ENCODE measurements at regions not wholly inside any gene's neighbourhood (a gene's known extent, or its start where the extent isn't known, plus 50 kb on each side); places are given as distances from the start of the nearest gene placed in this dataset.

DNA sequence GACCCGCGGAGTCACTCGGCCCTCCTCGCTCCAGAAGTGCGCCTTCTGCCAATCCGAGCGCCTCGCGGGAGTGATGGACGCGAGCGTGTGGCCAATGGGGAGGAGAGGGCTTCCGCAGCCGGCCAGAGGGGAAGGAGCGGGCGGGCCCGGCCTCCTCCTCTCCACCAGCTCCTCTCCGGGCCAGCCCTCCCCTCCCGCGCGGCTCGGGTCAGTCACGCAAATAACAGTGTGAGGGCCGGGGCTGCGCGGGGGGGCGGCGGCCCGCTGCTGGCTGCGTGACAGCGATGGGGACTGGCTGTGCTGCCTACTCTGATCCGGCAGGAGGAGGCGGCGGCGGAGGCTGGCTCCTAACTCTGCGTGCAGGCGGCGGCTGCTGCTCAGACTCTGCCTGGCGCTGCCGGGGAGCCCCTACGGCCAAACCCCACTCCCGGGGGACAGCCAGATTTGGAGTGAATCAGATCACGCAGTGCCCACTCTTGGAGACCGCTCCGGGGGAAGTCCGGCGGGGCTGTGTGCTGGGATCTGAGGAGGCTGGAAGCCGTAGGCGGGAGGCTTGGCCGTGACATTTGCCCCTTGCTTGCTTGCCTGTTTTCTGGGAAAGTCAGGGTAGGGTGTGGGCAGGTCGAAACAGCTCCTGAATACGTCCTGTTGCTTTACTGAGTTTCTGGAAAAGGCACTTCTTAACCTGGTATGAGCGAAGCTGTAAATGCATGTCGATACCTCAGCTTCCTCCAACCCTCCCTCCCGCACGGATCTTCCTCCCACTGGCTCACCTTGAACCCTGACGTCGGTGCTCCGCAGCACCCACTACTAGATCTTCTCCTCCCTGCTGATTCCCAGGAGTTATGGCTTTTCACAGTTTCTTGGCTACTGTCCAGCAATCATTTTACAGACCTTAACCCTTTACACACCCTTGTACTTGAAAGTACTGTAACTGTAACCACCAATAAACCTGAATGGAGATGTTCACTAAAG is 97.9 kb upstream of the SERTAD2 start (continued):
- TF ChIP-seq BHLHE40 (IDR thresholded peaks at IDR 0.05; ENCODE audit: low read depth, low read length) (no peak), RFX5 (IDR thresholded peaks at IDR 0.05; ENCODE audit: low read depth, low read length) (no peak), RAD21 (IDR thresholded peaks at IDR 0.05; ENCODE audit: low read length) (peak; percentile 57), FOS (IDR thresholded peaks at IDR 0.05; ENCODE audit: low read depth, low read length) (peak; percentile 52; the same call in 1 of the 2 replicates), POLR2A (IDR thresholded peaks at IDR 0.05; ENCODE audit: low read depth, low read length) (peak; percentile 73)

- Histone ChIP-seq H2AK5ac (ENCODE audit: low read depth, low read length) (no peak overlapping the region), H3K36me3 (ENCODE audit: control insufficient read depth, insufficient read depth, low read length) (no peaks in the 10 kb centered on the region), H2BK5ac (ENCODE audit: low read depth, low read length, poor library complexity, severe bottlenecking) (no peak overlapping the region), H3K4ac (ENCODE audit: low read depth, low read length) (no peak overlapping the region), H3K27me3 (ENCODE audit: control insufficient read depth, insufficient read depth, low read length) (peaks cover 2% of the 10 kb centered on the region; the same call in 1 of the 2 replicates), H3K4me3 (ENCODE audit: insufficient read depth, low read depth, low read length) (no peak overlapping the region), H3K27ac (ENCODE audit: insufficient read depth, low read length) (no peak overlapping the region), H4K20me1 (ENCODE audit: insufficient read depth, low read length) (no peaks in the 10 kb centered on the region), H2AK9ac (replicated peaks; ENCODE audit: low read depth, low read length, poor library complexity) (no peak overlapping the region), H3K18ac (ENCODE audit: low read depth, low read length) (no peak overlapping the region), H3K9me3 (ENCODE audit: control insufficient read depth, insufficient read depth, low read length) (0 out of 2 replicates have a peak, but pooled peaks cover 2% of the 10 kb centered on the region), H3K23ac (ENCODE audit: low read depth, low read length) (no peak overlapping the region), H2BK15ac (ENCODE audit: low read depth, low read length) (no peak overlapping the region), H2AFZ (replicated peaks; ENCODE audit: low read length, poor library complexity) (no peak overlapping the region), H4K5ac (ENCODE audit: low read depth, low read length) (no peak overlapping the region), H3K4me2 (ENCODE audit: low read depth, low read length) (no peak overlapping the region), H3K56ac (ENCODE audit: extremely low read depth, insufficient read depth, low read length) (no peak overlapping the region), H4K8ac (ENCODE audit: low read depth in 2 of 2, low read length in 2 of 2) (no peak overlapping the region), H3K4me1 (ENCODE audit: control insufficient read depth, insufficient read depth, low read length) (peaks cover 2% of the 10 kb centered on the region; the same call in 1 of the 2 replicates), H3K79me1 (ENCODE audit: low read depth in 1 of 2, low read length in 2 of 2) (peaks cover 2 to 13% of the 10 kb centered on the region in 2 experiments; a peak in 2 of 4 replicates), H4K91ac (ENCODE audit: insufficient read depth, low read depth, low read length) (no peak overlapping the region), H3K14ac (replicated peaks; ENCODE audit: low read depth, low read length) (no peak overlapping the region), H3K9ac (ENCODE audit: low read depth, low read length) (no peak overlapping the region), H2BK120ac (ENCODE audit: low read depth, low read length) (no peak overlapping the region), H2BK20ac (ENCODE audit: low read depth, low read length) (no peak overlapping the region), H3K9me1 (ENCODE audit: insufficient read depth, low read length) (peaks cover 3% of the 10 kb centered on the region; the same call in 1 of the 2 replicates)
- POLR2A ChIA-PET (ENCODE audit: unreplicated experiment), result no interaction called here
- TF ChIP-seq MAZ (IDR thresholded peaks at IDR 0.05; ENCODE audit: borderline replicate concordance, low read depth, low read length), result no peak
- TF ChIP-seq CEBPB (IDR thresholded peaks at IDR 0.05; ENCODE audit: low read depth, low read length), result no peak
- TF ChIP-seq MXI1 (IDR thresholded peaks at IDR 0.05; ENCODE audit: borderline replicate concordance, low read depth, low read length), result no peak
- TF ChIP-seq SMC3 (IDR thresholded peaks at IDR 0.05; ENCODE audit: low read depth, low read length), result no peak
- no peak for TF ChIP-seq BHLHE40 (IDR thresholded peaks at IDR 0.05; ENCODE audit: low read depth, low read length)
- TF ChIP-seq RFX5 (IDR thresholded peaks at IDR 0.05; ENCODE audit: low read depth, low read length), result no peak
- no peak for TF ChIP-seq RCOR1 (IDR thresholded peaks at IDR 0.05; ENCODE audit: insufficient replicate concordance, low read length)
- TF ChIP-seq MAFK (IDR thresholded peaks at IDR 0.05; ENCODE audit: low read depth, low read length), result no peak
- TF ChIP-seq FOS (IDR thresholded peaks at IDR 0.05; ENCODE audit: low read depth, low read length), result no peak
- TF ChIP-seq NFE2L2 (IDR thresholded peaks at IDR 0.05; ENCODE audit: low read depth, low read length), result no peak
- no peak for TF ChIP-seq RAD21 (IDR thresholded peaks at IDR 0.05; ENCODE audit: low read length)
- dilution Hi-C loops (cut with HindIII; ENCODE audit: low sequenced_read_pairs, unreplicated experiment), result no loop called here
- WGBS, 2 experiments (ENCODE audit: extremely low coverage in 2 of 2, insufficient read length in 1 of 2), result 40% methylated on average over 1 of the region's 2 CpGs; no CpG with 5 or more reads in 1 of the 2 experiments
- CTCF ChIA-PET, result no interaction called here
- BruUV-seq (replicated peaks), result no TSS peak
- intact Hi-C loops (cut with micrococcal nuclease), result loop anchor here (5.0 to 10.0 kb wide), 2 partner anchors 54 to 419 kb away; no protein-coding TSS in a partner anchor
- in situ Hi-C loops (cut with MboI; ENCODE audit: low sequenced_read_pairs), result loop anchor here (5.0 kb wide), 1 partner anchor 109 kb away; no protein-coding TSS in a partner anchor
- DNase-seq (no peak), ATAC-seq (ENCODE audit: low read depth) (no peak)
Observed at GRCh38 chr2:64753399-64753798, 99.7 kb upstream of the SERTAD2 start.

Measured in IMR-90 (cell line).